Endodermal cell (in vitro differentiated cells): ENCODE measurements at regions not wholly inside any gene's neighbourhood (a gene's known extent, or its start where the extent isn't known, plus 50 kb on each side); places are given as distances from the start of the nearest gene placed in this dataset.
"Not testable (repeated sequence)": the region's sequence is repeated elsewhere in the genome, so short reads cannot be mapped to it uniquely, and the experiment has no call there.

Experiments
- DNase-seq: peaks from one replicate; pipeline ENCODE4 v3.0.0-alpha.2; 2017
- H3K27ac ChIP-seq: 2 replicates; pipeline ENCODE4 v1.5.1; 2013; ENCODE audit warnings: mild to moderate bottlenecking, low read depth, low read length, moderate library complexity
- H3K27me3 ChIP-seq: 2 replicates; pipeline ENCODE4 v1.6.1; 2013; ENCODE audit warnings: mild to moderate bottlenecking, low read length, moderate library complexity; ENCODE audit not compliant: insufficient read depth, control insufficient read depth, poor library complexity, severe bottlenecking
- H3K36me3 ChIP-seq: 2 replicates; pipeline ENCODE4 v1.7.0; 2013; ENCODE audit warnings: mild to moderate bottlenecking, low read length, moderate library complexity; ENCODE audit not compliant: control insufficient read depth, insufficient read depth
- H3K4me1 ChIP-seq: one replicate; pipeline ENCODE4 v1.7.0; 2013; ENCODE audit warnings: low read length; ENCODE audit not compliant: control insufficient read depth, insufficient read depth
- H3K4me3 ChIP-seq: 2 replicates; pipeline ENCODE4 v1.5.1; 2013; ENCODE audit warnings: mild to moderate bottlenecking, low read length, moderate library complexity
- H3K9ac ChIP-seq: 2 replicates; pipeline ENCODE4 v1.6.1; 2013; ENCODE audit warnings: mild to moderate bottlenecking, low read length, moderate library complexity; ENCODE audit not compliant: poor library complexity, severe bottlenecking; ENCODE audit errors: extremely low read depth
- H3K9me3 ChIP-seq: 2 replicates; pipeline ENCODE4 v1.6.1; 2013; ENCODE audit warnings: mild to moderate bottlenecking, low read length, moderate library complexity; ENCODE audit not compliant: control insufficient read depth
- H3K27ac Mint-ChIP-seq: 2 replicates; pipeline ENCODE4 v1.8.0; 2020; ENCODE audit warnings: mixed read lengths
- H3K27me3 Mint-ChIP-seq: 2 replicates; pipeline ENCODE4 v1.8.0; 2021; ENCODE audit warnings: mild to moderate bottlenecking, mixed read lengths; ENCODE audit not compliant: insufficient read depth
- H3K36me3 Mint-ChIP-seq: 2 replicates; pipeline ENCODE4 v1.8.0; 2020; ENCODE audit warnings: low read depth, mixed read lengths
- H3K4me1 Mint-ChIP-seq: 2 replicates; pipeline ENCODE4 v1.8.0; 2020; ENCODE audit warnings: mixed read lengths
- H3K4me3 Mint-ChIP-seq: 2 replicates; pipeline ENCODE4 v1.8.0; 2020; ENCODE audit warnings: mild to moderate bottlenecking, moderate library complexity, mixed read lengths
- H3K9me3 Mint-ChIP-seq: 2 replicates; pipeline ENCODE4 v1.8.0; 2020; ENCODE audit warnings: mild to moderate bottlenecking, mixed read lengths
- WGBS, 2 experiments: methylation state at CpG; one replicate each; pipeline versions ENCODE4 v1.1.5 to v1.1.7; 2013; ENCODE audit warnings: missing lambda C conversion rate in 2 of 2, mixed read lengths in 1 of 2; ENCODE audit not compliant: insufficient coverage in 1 of 2, insufficient read length in 1 of 2; 5-methylcytosine and 5-hydroxymethylcytosine counted together
- TF ChIP-seq, protein P1 (sequence below): fragments of 200-600 bp; sonication (generic); conservative IDR thresholded peaks from 2 replicates; pipeline ENCODE4 v1.5.0; 2021; ENCODE audit warnings: antibody characterized with exemption, mild to moderate bottlenecking

DNA sequence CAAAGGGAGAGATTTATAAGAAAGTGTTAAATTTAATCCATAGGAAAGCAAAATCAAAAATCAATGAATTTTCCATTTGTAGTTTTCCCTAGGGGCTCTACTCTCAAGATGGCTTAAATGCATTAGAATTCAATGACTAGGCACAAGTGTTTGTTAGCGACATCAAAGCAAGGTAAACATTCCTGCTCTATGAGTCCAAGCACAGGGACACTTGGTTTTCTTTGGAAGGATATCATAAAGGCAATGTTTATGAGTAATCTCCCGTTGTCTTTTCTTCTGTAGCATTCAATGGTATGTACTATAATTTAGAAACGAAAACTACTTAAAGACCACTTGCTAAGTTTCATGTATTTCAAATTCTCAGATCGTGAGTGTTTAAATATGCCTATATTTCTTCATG lies 54.8 kb upstream of the ZNF717 start:
- H3K4me1 Mint-ChIP-seq, H3K27ac Mint-ChIP-seq, H3K27ac ChIP-seq, H3K27me3 Mint-ChIP-seq, H3K9me3 ChIP-seq, H3K4me3 ChIP-seq, H3K4me3 Mint-ChIP-seq, H3K4me1 ChIP-seq, H3K36me3 Mint-ChIP-seq, DNase-seq, H3K9ac ChIP-seq, H3K27me3 ChIP-seq, H3K36me3 ChIP-seq: not testable (repeated sequence)
- WGBS, 2 experiments, result 90 to 91% methylated on average over 2 to 4 of the region's 4 CpGs
- H3K9me3 Mint-ChIP-seq, result peaks cover 22% of the 10 kb centered on the region

GRCh38 chr3:75850301-75851008 lies 65.1 kb upstream of the ZNF717 start:
- H3K4me1 ChIP-seq, H3K4me1 Mint-ChIP-seq, H3K36me3 ChIP-seq, H3K36me3 Mint-ChIP-seq, H3K9ac ChIP-seq, H3K9me3 ChIP-seq, H3K4me3 ChIP-seq, H3K27ac ChIP-seq, H3K27me3 ChIP-seq: not testable (repeated sequence)
- peak; percentile 75 for DNase-seq
- Mint-ChIP-seq H3K9me3 (peaks cover 36% of the 10 kb centered on the region), H3K27me3 (peaks cover 56% of the 10 kb centered on the region), H3K27ac (peak overlapping the region; percentile 39), H3K4me3 (peak overlapping the region; percentile 39)
- 66 to 77% methylated on average over 18 to 22 of the region's 22 CpGs for WGBS, 2 experiments

DNA sequence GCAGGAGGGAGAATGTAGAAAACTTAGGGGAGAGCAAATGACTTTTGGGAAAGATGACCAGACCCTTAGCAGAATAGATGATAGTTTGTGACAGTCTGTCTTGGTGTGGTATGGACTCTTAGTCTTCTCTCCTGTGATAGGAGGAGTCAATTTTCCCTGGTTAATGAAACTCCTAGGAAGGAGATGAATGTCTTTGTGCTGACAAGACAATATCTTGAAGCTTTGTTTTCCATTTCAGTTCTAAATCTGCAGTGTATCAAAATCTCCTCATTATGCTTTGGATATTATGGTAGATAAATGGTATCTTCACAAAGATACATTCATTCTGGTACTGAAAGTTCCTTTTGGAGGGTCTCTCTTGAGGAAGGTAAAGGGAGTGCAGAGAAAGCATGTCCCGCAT lies 77.8 kb upstream of the ZNF717 start:
- Mint-ChIP-seq H3K4me1 (no peaks in the 10 kb centered on the region), H3K9me3 (peaks cover 4% of the 10 kb centered on the region), H3K4me3 (no peak overlapping the region), H3K27me3 (no peaks in the 10 kb centered on the region), H3K36me3 (no peaks in the 10 kb centered on the region), H3K27ac (peak overlapping the region; percentile 24)
- 90 to 100% methylated on average over 1 of the region's 1 CpG for WGBS, 2 experiments
- TF ChIP-seq, protein P1, sequence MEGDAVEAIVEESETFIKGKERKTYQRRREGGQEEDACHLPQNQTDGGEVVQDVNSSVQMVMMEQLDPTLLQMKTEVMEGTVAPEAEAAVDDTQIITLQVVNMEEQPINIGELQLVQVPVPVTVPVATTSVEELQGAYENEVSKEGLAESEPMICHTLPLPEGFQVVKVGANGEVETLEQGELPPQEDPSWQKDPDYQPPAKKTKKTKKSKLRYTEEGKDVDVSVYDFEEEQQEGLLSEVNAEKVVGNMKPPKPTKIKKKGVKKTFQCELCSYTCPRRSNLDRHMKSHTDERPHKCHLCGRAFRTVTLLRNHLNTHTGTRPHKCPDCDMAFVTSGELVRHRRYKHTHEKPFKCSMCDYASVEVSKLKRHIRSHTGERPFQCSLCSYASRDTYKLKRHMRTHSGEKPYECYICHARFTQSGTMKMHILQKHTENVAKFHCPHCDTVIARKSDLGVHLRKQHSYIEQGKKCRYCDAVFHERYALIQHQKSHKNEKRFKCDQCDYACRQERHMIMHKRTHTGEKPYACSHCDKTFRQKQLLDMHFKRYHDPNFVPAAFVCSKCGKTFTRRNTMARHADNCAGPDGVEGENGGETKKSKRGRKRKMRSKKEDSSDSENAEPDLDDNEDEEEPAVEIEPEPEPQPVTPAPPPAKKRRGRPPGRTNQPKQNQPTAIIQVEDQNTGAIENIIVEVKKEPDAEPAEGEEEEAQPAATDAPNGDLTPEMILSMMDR, result no peak
- no peak for DNase-seq
- Histone ChIP-seq H3K36me3 (no peaks in the 10 kb centered on the region), H3K9me3 (peaks cover 4% of the 10 kb centered on the region), H3K4me1 (no peaks in the 10 kb centered on the region), H3K27me3 (no peaks in the 10 kb centered on the region), H3K9ac (no peak overlapping the region), H3K27ac (no peak overlapping the region), H3K4me3 (no peak overlapping the region)

- TF ChIP-seq, protein P1, result no peak
- Mint-ChIP-seq H3K4me3 (no peak overlapping the region), H3K36me3 (no peaks in the 10 kb centered on the region), H3K4me1 (no peaks in the 10 kb centered on the region), H3K27ac (no peak overlapping the region), H3K27me3 (no peaks in the 10 kb centered on the region), H3K9me3 (peaks cover 4% of the 10 kb centered on the region)
- no peaks in the 10 kb centered on the region for H3K36me3 ChIP-seq
- no peak overlapping the region for H3K27ac ChIP-seq
- no peak for DNase-seq
- no peak overlapping the region for H3K4me3 ChIP-seq
- WGBS, 2 experiments, result 70% methylated on average over 2 of the region's 2 CpGs; no CpG with 5 or more reads in 1 of the 2 experiments
- peaks cover 1% of the 10 kb centered on the region for H3K9me3 ChIP-seq
- H3K9ac ChIP-seq, result no peak overlapping the region
- no peaks in the 10 kb centered on the region for H3K27me3 ChIP-seq
- H3K4me1 ChIP-seq, result no peaks in the 10 kb centered on the region
These were observed 78.5 kb upstream of the ZNF717 start for GRCh38 chr3:75863878-75864277.

DNA sequence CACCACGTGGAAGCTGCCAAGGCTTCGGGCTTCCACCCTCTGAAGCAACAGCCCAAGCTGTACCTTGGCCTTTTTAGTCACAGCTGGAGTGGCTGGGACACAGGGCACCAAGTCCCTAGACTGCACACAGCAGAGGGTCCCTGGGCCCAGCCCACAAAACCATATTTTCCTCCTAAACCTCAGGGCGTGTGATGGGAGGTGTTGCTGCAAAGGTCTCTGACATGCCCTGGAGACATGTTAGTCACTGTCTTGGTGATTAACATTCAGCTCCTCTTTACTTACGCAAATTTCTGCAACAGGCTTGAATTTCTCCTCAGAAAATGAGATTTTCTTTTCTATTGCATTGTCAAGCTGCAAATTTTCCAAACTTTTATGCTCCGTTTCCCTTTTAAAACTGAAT lies 98.4 kb upstream of the ZNF717 start:
- H3K36me3 Mint-ChIP-seq, H3K4me1 Mint-ChIP-seq, H3K36me3 ChIP-seq, H3K9ac ChIP-seq, H3K4me1 ChIP-seq, H3K27ac Mint-ChIP-seq, H3K4me3 Mint-ChIP-seq, H3K9me3 Mint-ChIP-seq, H3K27me3 ChIP-seq, DNase-seq, H3K9me3 ChIP-seq, H3K4me3 ChIP-seq, H3K27me3 Mint-ChIP-seq, H3K27ac ChIP-seq: not testable (repeated sequence)
- 88 to 91% methylated on average over 4 to 5 of the region's 5 CpGs for WGBS, 2 experiments
